ENCODE measurements at regions not wholly inside any gene's neighbourhood (a gene's known extent, or its start where the extent isn't known, plus 50 kb on each side); places are given as distances from the start of the nearest gene placed in this dataset.

DNA sequence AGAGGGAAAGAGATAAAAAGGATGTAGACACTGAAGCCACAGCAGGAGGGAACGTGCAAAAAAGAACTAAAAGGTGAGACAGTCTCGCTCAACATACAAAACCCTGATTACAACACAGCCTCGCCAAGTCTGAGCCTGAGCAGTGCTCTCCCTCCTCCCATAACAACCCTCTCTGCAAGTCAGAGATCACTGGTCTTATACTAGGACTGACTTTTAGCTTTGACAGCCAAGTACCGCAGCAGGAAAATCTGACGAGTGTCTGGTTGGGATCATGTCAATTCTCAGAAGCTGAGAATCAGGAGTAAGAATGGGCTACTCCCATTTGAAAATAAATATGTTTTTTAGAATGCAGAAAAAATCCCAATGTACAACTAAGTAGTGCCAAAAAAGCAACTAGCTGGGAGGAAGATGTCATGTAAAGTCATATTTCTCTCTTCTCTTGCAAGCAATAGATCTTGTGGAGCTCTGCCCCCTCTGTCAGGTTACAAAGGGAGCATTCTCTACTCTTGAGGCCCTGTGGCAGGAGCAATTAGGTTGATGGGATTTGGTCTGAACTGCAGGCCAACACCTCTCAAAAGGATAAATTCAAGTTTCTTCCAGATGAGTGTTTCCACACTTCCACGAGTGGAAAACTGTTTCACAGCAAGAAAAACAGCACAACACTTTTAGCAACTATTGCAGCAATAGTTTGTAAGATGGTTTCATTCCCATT, 118.9 kb upstream of the COL21A1 start:
- Histone ChIP-seq H3K27ac (ENCODE audit: low read depth in 2 of 2, low read length in 1 of 2) (no peak overlapping the region), H3K27me3 (ENCODE audit: control insufficient read depth in 1 of 2, insufficient read depth in 2 of 2, low read length in 2 of 2) (no peaks in the 10 kb centered on the region)

DNA sequence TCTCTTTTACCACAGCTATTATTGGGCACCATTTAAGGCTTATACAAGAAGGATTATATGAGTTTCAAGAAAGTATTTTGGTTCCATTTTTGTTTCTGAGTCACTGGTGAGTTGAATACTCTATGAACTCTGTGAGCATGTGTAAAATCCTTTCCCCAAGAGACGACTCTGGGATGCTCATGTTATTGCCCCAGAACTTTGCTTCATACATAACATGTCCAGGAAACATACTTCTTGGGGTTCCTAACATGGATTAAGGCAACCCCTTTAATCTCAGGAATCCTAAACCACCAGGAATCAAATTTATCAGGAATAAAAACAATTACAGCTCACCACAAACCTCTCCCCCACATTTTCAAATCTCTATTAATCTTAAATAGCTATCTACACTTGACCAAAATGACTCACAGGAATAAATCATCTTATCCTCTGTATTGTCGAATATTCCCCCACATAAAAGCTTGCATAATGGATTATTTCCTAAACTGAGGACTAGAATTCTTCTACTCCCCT, 117.5 kb upstream of the COL21A1 start:
- WGBS, 2 donors, result 35 to 49% methylated on average over 2 of the region's 2 CpGs
- Histone ChIP-seq H3K27ac (ENCODE audit: low read depth in 2 of 2, low read length in 1 of 2) (no peak overlapping the region), H3K36me3 (ENCODE audit: control insufficient read depth in 2 of 2, insufficient read depth in 2 of 2, low read length in 1 of 2) (no peaks in the 10 kb centered on the region), H3K9me3 (ENCODE audit: control insufficient read depth in 2 of 2, insufficient read depth in 1 of 2, low read depth in 1 of 2, low read length in 1 of 2) (no peaks in the 10 kb centered on the region), H3K4me3 (ENCODE audit: low read depth in 1 of 2, low read length in 2 of 2) (no peak overlapping the region), H3K4me1 (ENCODE audit: control insufficient read depth in 2 of 2, insufficient read depth in 2 of 2, low read length in 1 of 2) (no peaks in the 10 kb centered on the region), H3K27me3 (ENCODE audit: control insufficient read depth in 1 of 2, insufficient read depth in 2 of 2, low read length in 2 of 2) (no peaks in the 10 kb centered on the region)

More for the DNA sequence above, 118.9 kb upstream of the COL21A1 start:
- 67% methylated on average over 6 of the region's 6 CpGs for WGBS, 2 donors
- Histone ChIP-seq H3K4me1 (ENCODE audit: control insufficient read depth in 2 of 2, insufficient read depth in 2 of 2, low read length in 1 of 2) (peaks cover 0 to 1% of the 10 kb centered on the region in 2 donors), H3K36me3 (ENCODE audit: control insufficient read depth in 2 of 2, insufficient read depth in 2 of 2, low read length in 1 of 2) (no peaks in the 10 kb centered on the region), H3K9me3 (ENCODE audit: control insufficient read depth in 2 of 2, insufficient read depth in 1 of 2, low read depth in 1 of 2, low read length in 1 of 2) (no peaks in the 10 kb centered on the region), H3K4me3 (ENCODE audit: low read depth in 1 of 2, low read length in 2 of 2) (no peak overlapping the region)

DNA sequence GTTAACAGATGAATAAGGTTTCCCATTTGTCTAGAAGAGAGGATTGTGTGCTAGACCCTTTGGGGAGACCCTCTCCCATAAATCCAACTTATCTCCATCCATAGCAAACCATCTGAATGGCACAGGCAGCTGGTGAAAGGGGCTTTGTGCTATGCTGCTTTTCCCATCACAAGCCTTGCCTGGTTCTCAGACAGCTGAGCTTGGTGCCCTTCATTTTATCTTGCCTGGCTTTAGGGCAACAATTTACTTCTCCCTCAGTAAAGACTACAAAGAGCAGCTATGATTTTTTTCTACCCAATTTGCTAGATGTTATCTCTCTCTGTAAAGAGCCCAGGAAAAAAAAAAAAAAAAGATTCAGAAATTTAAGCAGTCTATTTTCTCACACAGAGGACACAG, 117.0 kb upstream of the COL21A1 start:
- H3K9me3 ChIP-seq (ENCODE audit: control insufficient read depth in 2 of 2, insufficient read depth in 1 of 2, low read depth in 1 of 2, low read length in 1 of 2), result no peaks in the 10 kb centered on the region
- H3K4me3 ChIP-seq (ENCODE audit: low read depth in 1 of 2, low read length in 2 of 2), result no peak overlapping the region
- no peaks in the 10 kb centered on the region for H3K36me3 ChIP-seq (ENCODE audit: control insufficient read depth in 2 of 2, insufficient read depth in 2 of 2, low read length in 1 of 2)
- H3K4me1 ChIP-seq (ENCODE audit: control insufficient read depth in 2 of 2, insufficient read depth in 2 of 2, low read length in 1 of 2), result no peaks in the 10 kb centered on the region
- H3K27me3 ChIP-seq (ENCODE audit: control insufficient read depth in 1 of 2, insufficient read depth in 2 of 2, low read length in 2 of 2), result no peaks in the 10 kb centered on the region
- H3K27ac ChIP-seq (ENCODE audit: low read depth in 2 of 2, low read length in 1 of 2), result no peak overlapping the region

DNA sequence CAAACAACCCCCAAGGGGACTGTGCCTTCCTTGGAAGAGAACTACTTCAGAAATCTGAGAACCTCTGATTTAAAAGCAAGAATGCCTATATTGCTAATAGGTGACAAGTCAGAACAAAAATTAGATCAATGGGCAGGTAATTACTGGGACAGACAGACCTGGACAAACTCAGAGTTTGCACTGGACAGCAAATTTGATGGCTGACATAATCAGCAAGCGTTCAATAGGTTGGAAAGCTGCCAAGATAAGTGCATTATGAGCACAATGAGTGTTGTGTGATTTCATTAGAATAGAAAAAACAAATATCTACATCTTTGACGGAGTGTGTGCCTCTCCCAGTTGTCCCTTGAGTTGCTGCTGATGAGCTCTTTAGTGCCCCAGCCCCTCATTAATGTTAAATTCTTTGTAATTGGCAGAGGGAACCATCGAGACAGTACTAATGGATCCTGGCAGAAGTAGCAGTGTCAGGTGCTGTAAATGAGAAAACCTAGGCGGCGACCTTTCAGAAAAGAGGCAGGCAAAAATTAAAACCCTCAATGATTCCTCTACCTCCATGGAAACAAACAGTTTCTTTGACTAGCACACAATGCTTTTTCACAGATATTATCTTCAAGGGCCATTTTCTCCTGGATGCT, 116.5 kb upstream of the COL21A1 start:
- Histone ChIP-seq H3K27ac (ENCODE audit: low read depth in 2 of 2, low read length in 1 of 2) (no peak overlapping the region), H3K4me1 (ENCODE audit: control insufficient read depth in 2 of 2, insufficient read depth in 2 of 2, low read length in 1 of 2) (no peaks in the 10 kb centered on the region), H3K36me3 (ENCODE audit: control insufficient read depth in 2 of 2, insufficient read depth in 2 of 2, low read length in 1 of 2) (no peaks in the 10 kb centered on the region), H3K9me3 (ENCODE audit: control insufficient read depth in 2 of 2, insufficient read depth in 1 of 2, low read depth in 1 of 2, low read length in 1 of 2) (no peaks in the 10 kb centered on the region), H3K27me3 (ENCODE audit: control insufficient read depth in 1 of 2, insufficient read depth in 2 of 2, low read length in 2 of 2) (no peaks in the 10 kb centered on the region), H3K4me3 (ENCODE audit: low read depth in 1 of 2, low read length in 2 of 2) (no peak overlapping the region)
- WGBS, 2 donors, result 85 to 86% methylated on average over 5 of the region's 5 CpGs

DNA sequence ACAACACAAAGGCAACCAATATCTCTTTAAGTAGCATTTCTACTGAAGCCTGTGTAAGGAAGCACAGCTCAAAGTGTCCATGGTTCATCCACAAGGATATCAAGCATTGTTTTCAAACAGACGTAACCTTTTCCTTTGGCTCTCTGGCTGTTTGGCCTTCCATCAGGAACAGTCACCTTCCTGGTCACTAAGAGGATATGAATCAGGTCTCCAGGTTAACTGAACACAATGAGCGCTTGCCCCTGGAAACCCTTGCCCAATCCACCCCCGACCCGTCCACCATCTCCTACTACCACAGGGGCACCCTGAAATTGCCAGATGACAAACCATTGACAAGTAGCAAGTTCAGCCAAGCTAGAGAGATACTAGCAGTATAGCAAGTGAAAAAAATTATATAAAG, 114.4 kb upstream of the COL21A1 start:
- H3K4me1 ChIP-seq (ENCODE audit: control insufficient read depth in 2 of 2, insufficient read depth in 2 of 2, low read length in 1 of 2), result no peaks in the 10 kb centered on the region
- no peaks in the 10 kb centered on the region for H3K27me3 ChIP-seq (ENCODE audit: control insufficient read depth in 1 of 2, insufficient read depth in 2 of 2, low read length in 2 of 2)
- H3K4me3 ChIP-seq (ENCODE audit: low read depth in 1 of 2, low read length in 2 of 2), result no peak overlapping the region
- 82 to 86% methylated on average over 4 of the region's 4 CpGs for WGBS, 2 donors
- no peak overlapping the region for H3K27ac ChIP-seq (ENCODE audit: low read depth in 2 of 2, low read length in 1 of 2)
- no peaks in the 10 kb centered on the region for H3K9me3 ChIP-seq (ENCODE audit: control insufficient read depth in 2 of 2, insufficient read depth in 1 of 2, low read depth in 1 of 2, low read length in 1 of 2)
- H3K36me3 ChIP-seq (ENCODE audit: control insufficient read depth in 2 of 2, insufficient read depth in 2 of 2, low read length in 1 of 2), result no peaks in the 10 kb centered on the region

DNA sequence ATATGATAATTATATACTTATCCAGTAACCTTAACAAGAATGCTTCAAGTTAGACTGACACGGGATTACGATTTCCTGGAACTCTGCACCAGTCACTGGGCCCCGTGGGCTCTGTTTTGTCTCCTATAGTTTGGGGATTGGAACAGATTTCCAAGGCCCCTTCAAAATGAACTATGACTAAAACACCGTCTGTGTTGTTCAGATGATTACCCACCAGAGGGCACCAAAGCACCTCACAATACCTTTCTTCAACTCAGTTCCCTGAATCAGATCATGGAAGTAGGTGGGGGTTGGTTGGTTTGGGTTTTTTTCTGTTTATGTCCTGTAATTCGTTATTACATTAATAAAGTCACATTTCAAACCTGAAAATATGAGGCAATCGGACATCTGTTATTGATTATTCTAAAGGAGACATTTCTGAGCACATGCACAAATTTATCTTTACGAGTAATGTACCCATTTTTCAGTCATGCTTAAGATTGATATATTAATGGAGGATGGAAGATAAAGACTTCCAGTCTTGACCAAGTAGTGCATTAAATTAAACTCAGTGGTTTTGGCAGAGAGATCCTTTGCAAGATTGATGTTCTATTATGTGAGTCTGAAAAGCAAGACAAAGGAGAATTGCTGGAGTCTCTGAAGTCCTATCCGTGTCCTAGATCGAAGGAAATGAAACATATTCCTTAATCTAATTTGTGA, 112.0 kb upstream of the COL21A1 start:
- no peaks in the 10 kb centered on the region for H3K27me3 ChIP-seq (ENCODE audit: control insufficient read depth in 1 of 2, insufficient read depth in 2 of 2, low read length in 2 of 2)
- no peak overlapping the region for H3K4me3 ChIP-seq (ENCODE audit: low read depth in 1 of 2, low read length in 2 of 2)
- no peaks in the 10 kb centered on the region for H3K36me3 ChIP-seq (ENCODE audit: control insufficient read depth in 2 of 2, insufficient read depth in 2 of 2, low read length in 1 of 2)
- H3K27ac ChIP-seq (ENCODE audit: low read depth in 2 of 2, low read length in 1 of 2), result no peak overlapping the region
- WGBS, 2 donors, result 31 to 32% methylated on average over 9 of the region's 9 CpGs
- no peaks in the 10 kb centered on the region for H3K4me1 ChIP-seq (ENCODE audit: control insufficient read depth in 2 of 2, insufficient read depth in 2 of 2, low read length in 1 of 2)
- H3K9me3 ChIP-seq (ENCODE audit: control insufficient read depth in 2 of 2, insufficient read depth in 1 of 2, low read depth in 1 of 2, low read length in 1 of 2), result no peaks in the 10 kb centered on the region

DNA sequence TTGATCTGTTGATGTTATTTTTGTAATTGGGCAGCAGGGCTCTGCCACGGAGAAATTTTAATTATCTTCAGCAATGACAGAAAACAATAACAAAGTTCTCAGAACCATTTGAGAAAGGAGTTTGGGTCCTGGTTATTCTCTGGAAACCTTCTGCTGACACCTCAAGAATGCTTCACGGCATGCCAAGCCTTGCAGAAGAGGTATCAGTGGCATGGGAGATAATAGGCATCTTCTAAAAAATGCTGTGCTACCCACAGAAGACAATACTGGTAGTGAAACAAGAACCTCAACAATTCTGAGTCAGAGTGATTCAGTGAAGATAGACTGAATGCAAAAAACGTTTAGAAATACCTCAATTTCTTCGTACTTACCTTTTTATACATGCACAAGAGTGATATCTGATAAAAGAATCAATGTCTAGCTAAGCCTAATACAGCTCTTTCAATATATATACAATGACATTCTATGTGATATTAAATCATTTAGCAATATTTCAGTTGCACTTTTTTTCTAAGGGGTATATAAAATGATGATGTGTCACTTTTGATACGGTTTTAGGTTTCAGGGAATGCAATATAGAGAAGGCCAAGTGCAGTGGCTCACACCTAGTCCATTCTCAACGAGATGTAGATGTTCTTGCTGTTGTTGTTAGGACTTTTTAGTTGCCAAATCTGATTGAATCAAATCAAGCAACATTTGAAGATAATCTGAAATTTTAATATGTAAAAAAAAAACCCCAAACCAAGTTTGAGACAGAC, 110.4 kb upstream of the COL21A1 start:
- Histone ChIP-seq H3K9me3 (ENCODE audit: control insufficient read depth in 2 of 2, insufficient read depth in 1 of 2, low read depth in 1 of 2, low read length in 1 of 2) (no peaks in the 10 kb centered on the region), H3K27me3 (ENCODE audit: control insufficient read depth in 1 of 2, insufficient read depth in 2 of 2, low read length in 2 of 2) (no peaks in the 10 kb centered on the region), H3K4me1 (ENCODE audit: control insufficient read depth in 2 of 2, insufficient read depth in 2 of 2, low read length in 1 of 2) (no peaks in the 10 kb centered on the region), H3K4me3 (ENCODE audit: low read depth in 1 of 2, low read length in 2 of 2) (no peak overlapping the region), H3K36me3 (ENCODE audit: control insufficient read depth in 2 of 2, insufficient read depth in 2 of 2, low read length in 1 of 2) (no peaks in the 10 kb centered on the region), H3K27ac (ENCODE audit: low read depth in 2 of 2, low read length in 1 of 2) (no peak overlapping the region)
- 59 to 61% methylated on average over 6 of the region's 6 CpGs for WGBS, 2 donors

DNA sequence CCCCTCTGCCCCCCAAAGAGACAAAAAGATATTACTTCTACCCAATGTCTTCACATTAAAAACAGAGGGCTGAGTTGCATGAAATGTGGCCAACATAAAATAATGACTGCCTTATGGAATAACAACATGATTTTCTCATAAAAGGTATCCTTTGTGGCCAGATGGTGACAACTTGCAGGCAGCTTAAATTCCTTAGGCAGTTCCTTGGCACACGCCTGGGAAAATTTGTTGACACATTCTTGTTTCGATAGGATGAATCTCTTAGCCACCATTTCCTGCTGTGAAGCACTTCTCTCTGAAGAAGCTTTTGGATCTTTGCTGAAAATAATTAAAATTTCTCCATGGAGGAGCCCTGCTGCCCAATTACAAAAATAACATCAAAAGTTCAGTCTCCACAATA, 109.0 kb upstream of the COL21A1 start:
- Histone ChIP-seq H3K4me3 (ENCODE audit: low read depth in 1 of 2, low read length in 2 of 2) (no peak overlapping the region), H3K36me3 (ENCODE audit: control insufficient read depth in 2 of 2, insufficient read depth in 2 of 2, low read length in 1 of 2) (no peaks in the 10 kb centered on the region), H3K27ac (ENCODE audit: low read depth in 2 of 2, low read length in 1 of 2) (no peak overlapping the region), H3K4me1 (ENCODE audit: control insufficient read depth in 2 of 2, insufficient read depth in 2 of 2, low read length in 1 of 2) (no peaks in the 10 kb centered on the region), H3K27me3 (ENCODE audit: control insufficient read depth in 1 of 2, insufficient read depth in 2 of 2, low read length in 2 of 2) (no peaks in the 10 kb centered on the region), H3K9me3 (ENCODE audit: control insufficient read depth in 2 of 2, insufficient read depth in 1 of 2, low read depth in 1 of 2, low read length in 1 of 2) (no peaks in the 10 kb centered on the region)
- 32 to 38% methylated on average over 2 of the region's 2 CpGs for WGBS, 2 donors

DNA sequence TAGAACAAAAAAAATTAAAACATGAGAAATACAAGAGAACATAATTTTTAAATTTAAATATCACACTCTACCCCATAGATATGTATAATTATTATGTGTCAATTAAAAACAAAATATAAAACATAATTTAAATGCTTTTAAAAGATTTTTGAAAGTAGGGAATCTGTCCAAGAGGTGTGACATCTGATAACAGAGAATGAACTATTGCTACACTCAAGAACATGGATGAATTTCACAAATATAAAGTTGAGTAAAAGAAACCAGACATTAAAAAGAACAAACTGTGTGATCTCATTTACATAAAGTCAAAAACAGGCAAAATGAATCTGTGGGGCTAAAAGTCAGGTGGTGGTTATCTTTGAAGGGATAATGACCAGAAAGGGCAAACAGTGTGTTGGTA, 106.5 kb upstream of the COL21A1 start:
- H3K27me3 ChIP-seq (ENCODE audit: control insufficient read depth in 1 of 2, insufficient read depth in 2 of 2, low read length in 2 of 2), result no peaks in the 10 kb centered on the region
- H3K9me3 ChIP-seq (ENCODE audit: control insufficient read depth in 2 of 2, insufficient read depth in 1 of 2, low read depth in 1 of 2, low read length in 1 of 2), result no peaks in the 10 kb centered on the region
- H3K27ac ChIP-seq (ENCODE audit: low read depth in 2 of 2, low read length in 1 of 2), result no peak overlapping the region
- H3K4me1 ChIP-seq (ENCODE audit: control insufficient read depth in 2 of 2, insufficient read depth in 2 of 2, low read length in 1 of 2), result no peaks in the 10 kb centered on the region
- H3K36me3 ChIP-seq (ENCODE audit: control insufficient read depth in 2 of 2, insufficient read depth in 2 of 2, low read length in 1 of 2), result no peaks in the 10 kb centered on the region
- H3K4me3 ChIP-seq (ENCODE audit: low read depth in 1 of 2, low read length in 2 of 2), result no peak overlapping the region

Measured in esophagus (tissue), 2 donors.